A673 (cell line): ENCODE measurements at regions not wholly inside any gene's neighbourhood (a gene's known extent, or its start where the extent isn't known, plus 50 kb on each side); places are given as distances from the start of the nearest gene placed in this dataset.

ENCODE experiments used
- EZH2 ChIP-seq: fragments of 200-600 bp; sonication (generic); IDR thresholded peaks from 2 replicates; pipeline ENCODE4 v1.6.1; 2017; ENCODE audit warnings: borderline replicate concordance, low read depth, mild to moderate bottlenecking, mixed read lengths, antibody characterized with exemption, low read length; ENCODE audit not compliant: poor library complexity, severe bottlenecking
- TF ChIP-seq, protein P1 (sequence below): fragments of 300-800, 200-600 bp; sonication (generic); conservative IDR thresholded peaks from 2 replicates; pipeline ENCODE4 v1.5.1; 2017; ENCODE audit warnings: low read depth, mild to moderate bottlenecking, antibody characterized with exemption, low read length, moderate library complexity, mixed read lengths

DNA sequence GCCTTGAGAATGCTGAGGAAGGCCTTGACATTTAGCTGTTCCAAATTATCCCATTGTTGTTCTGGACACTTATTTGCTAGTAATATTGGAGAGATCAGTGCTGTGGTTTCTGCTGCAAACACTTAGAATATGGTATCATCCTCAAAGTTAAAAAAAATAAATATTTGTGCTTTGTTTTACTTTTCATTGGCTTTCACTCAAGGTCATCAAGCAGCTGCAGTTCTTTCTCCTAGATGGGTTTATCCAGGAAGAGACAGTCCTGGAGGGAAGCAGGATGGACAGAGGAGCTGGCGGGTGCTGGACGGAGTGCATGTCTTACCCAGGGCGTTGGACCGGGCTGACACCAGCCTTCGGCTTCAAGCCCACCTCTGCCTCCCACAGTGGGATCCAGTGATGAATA, 193.6 kb downstream of the MTRR start:
- TF ChIP-seq, protein P1, sequence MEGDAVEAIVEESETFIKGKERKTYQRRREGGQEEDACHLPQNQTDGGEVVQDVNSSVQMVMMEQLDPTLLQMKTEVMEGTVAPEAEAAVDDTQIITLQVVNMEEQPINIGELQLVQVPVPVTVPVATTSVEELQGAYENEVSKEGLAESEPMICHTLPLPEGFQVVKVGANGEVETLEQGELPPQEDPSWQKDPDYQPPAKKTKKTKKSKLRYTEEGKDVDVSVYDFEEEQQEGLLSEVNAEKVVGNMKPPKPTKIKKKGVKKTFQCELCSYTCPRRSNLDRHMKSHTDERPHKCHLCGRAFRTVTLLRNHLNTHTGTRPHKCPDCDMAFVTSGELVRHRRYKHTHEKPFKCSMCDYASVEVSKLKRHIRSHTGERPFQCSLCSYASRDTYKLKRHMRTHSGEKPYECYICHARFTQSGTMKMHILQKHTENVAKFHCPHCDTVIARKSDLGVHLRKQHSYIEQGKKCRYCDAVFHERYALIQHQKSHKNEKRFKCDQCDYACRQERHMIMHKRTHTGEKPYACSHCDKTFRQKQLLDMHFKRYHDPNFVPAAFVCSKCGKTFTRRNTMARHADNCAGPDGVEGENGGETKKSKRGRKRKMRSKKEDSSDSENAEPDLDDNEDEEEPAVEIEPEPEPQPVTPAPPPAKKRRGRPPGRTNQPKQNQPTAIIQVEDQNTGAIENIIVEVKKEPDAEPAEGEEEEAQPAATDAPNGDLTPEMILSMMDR, result no peak
- TF ChIP-seq EZH2, result no peak
